ENCODE measurements at regions not wholly inside any gene's neighbourhood (a gene's known extent, or its start where the extent isn't known, plus 50 kb on each side); places are given as distances from the start of the nearest gene placed in this dataset.
"Not testable (repeated sequence)": the region's sequence is repeated elsewhere in the genome, so short reads cannot be mapped to it uniquely, and the experiment has no call there.

DNA sequence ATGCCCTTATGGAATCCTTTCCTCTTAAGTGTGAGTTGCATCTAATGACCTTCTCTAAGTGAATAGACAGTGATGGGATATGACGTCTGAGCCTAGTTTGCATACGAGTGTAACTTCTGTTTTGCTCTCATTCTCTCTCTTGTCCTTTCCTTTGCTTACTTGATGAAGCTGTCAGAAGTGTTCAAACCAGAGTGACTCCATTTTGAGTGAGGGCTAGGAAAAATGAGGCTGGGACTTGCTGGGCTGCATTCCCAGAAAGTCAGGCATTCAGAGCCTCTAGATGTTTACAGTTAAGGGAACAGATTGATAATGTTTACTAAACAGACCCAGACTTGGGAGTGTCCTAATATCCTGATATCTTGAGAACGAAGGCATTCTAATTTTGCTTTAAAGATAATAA lies 311.2 kb upstream of the SOX4 start:
- H3K27ac ChIP-seq; H3K4me3 ChIP-seq; H3K27me3 ChIP-seq; intact Hi-C loops (cut with DNase I; ENCODE audit: low total_unique reads); H3K4me1 ChIP-seq; H3K9me3 ChIP-seq; DNase-seq; H3K36me3 ChIP-seq (ENCODE audit: low read depth, missing control alignments): not testable (repeated sequence)
- 77 to 80% methylated on average over 3 of the region's 3 CpGs for WGBS, 2 donors

DNA sequence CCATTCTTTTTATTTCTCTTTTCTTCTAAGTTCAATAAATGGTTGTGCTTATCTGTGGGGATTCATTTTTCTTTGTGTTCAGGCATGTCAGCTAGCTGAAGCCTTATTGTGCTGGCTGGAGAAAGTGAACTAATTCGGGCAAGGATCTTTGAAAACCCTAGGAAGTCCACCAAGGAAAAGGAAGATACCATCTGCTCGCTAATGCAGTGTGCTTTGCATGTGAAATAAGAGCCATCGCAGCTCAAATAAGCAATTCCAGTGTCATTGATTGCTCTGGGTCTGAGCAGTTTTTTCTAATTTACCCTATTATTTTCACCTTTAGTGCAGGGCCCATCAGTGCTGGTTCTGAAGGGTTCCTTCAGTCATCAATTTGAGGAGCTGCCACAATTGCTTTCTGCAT lies 309.4 kb upstream of the SOX4 start:
- intact Hi-C loops (cut with DNase I; ENCODE audit: low total_unique reads): no loop called here
- no peak overlapping the region for H3K27ac ChIP-seq
- DNase-seq: no peak
- H3K27me3 ChIP-seq: no peaks in the 10 kb centered on the region
- TF ChIP-seq POLR2A (IDR thresholded peaks at IDR 0.05): no peak
- TF ChIP-seq, protein P1, sequence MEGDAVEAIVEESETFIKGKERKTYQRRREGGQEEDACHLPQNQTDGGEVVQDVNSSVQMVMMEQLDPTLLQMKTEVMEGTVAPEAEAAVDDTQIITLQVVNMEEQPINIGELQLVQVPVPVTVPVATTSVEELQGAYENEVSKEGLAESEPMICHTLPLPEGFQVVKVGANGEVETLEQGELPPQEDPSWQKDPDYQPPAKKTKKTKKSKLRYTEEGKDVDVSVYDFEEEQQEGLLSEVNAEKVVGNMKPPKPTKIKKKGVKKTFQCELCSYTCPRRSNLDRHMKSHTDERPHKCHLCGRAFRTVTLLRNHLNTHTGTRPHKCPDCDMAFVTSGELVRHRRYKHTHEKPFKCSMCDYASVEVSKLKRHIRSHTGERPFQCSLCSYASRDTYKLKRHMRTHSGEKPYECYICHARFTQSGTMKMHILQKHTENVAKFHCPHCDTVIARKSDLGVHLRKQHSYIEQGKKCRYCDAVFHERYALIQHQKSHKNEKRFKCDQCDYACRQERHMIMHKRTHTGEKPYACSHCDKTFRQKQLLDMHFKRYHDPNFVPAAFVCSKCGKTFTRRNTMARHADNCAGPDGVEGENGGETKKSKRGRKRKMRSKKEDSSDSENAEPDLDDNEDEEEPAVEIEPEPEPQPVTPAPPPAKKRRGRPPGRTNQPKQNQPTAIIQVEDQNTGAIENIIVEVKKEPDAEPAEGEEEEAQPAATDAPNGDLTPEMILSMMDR (IDR thresholded peaks at IDR 0.05): no peak
- WGBS, 2 donors: 93 to 94% methylated on average over 3 of the region's 3 CpGs
- no peaks in the 10 kb centered on the region for H3K4me1 ChIP-seq
- no peak overlapping the region for H3K4me3 ChIP-seq
- H3K9me3 ChIP-seq: no peaks in the 10 kb centered on the region
- H3K36me3 ChIP-seq (ENCODE audit: low read depth, missing control alignments): no peaks in the 10 kb centered on the region

GRCh38 chr6:21284706-21285105 lies 308.8 kb upstream of the SOX4 start:
- 84 to 91% methylated on average over 7 of the region's 7 CpGs for WGBS, 2 donors
- Histone ChIP-seq H3K27ac (no peak overlapping the region), H3K9me3 (no peaks in the 10 kb centered on the region), H3K4me1 (no peaks in the 10 kb centered on the region), H3K36me3 (ENCODE audit: low read depth, missing control alignments) (no peaks in the 10 kb centered on the region), H3K27me3 (no peaks in the 10 kb centered on the region), H3K4me3 (no peak overlapping the region)
- no peak for TF ChIP-seq POLR2A (IDR thresholded peaks at IDR 0.05)
- TF ChIP-seq, protein P1 (IDR thresholded peaks at IDR 0.05): no peak
- no peak for DNase-seq
- intact Hi-C loops (cut with DNase I; ENCODE audit: low total_unique reads): no loop called here

- no peak for TF ChIP-seq POLR2A (IDR thresholded peaks at IDR 0.05)
- TF ChIP-seq, protein P1 (IDR thresholded peaks at IDR 0.05): no peak
- WGBS, 2 donors: 63 to 74% methylated on average over 8 of the region's 8 CpGs
- H3K9me3 ChIP-seq: no peaks in the 10 kb centered on the region
- no peaks in the 10 kb centered on the region for H3K27me3 ChIP-seq
- intact Hi-C loops (cut with DNase I; ENCODE audit: low total_unique reads): no loop called here
- H3K4me3 ChIP-seq: no peak overlapping the region
- H3K27ac ChIP-seq: no peak overlapping the region
- H3K36me3 ChIP-seq (ENCODE audit: low read depth, missing control alignments): no peaks in the 10 kb centered on the region
- DNase-seq: peak; percentile 34
- no peaks in the 10 kb centered on the region for H3K4me1 ChIP-seq
Observed at GRCh38 chr6:21294144-21294543, 299.4 kb upstream of the SOX4 start.

- H3K4me3 ChIP-seq: no peak overlapping the region
- WGBS, 2 donors: 68 to 69% methylated on average over 6 of the region's 6 CpGs
- no peak overlapping the region for H3K27ac ChIP-seq
- no peaks in the 10 kb centered on the region for H3K9me3 ChIP-seq
- intact Hi-C loops (cut with DNase I; ENCODE audit: low total_unique reads): no loop called here
- no peaks in the 10 kb centered on the region for H3K36me3 ChIP-seq (ENCODE audit: low read depth, missing control alignments)
- no peak for TF ChIP-seq POLR2A (IDR thresholded peaks at IDR 0.05)
- TF ChIP-seq, protein P1 (IDR thresholded peaks at IDR 0.05): no peak
- DNase-seq: no peak
- H3K27me3 ChIP-seq: no peaks in the 10 kb centered on the region
- no peaks in the 10 kb centered on the region for H3K4me1 ChIP-seq
Observed at GRCh38 chr6:21295506-21296240, 297.9 kb upstream of the SOX4 start.
